GF-D8 (cell line): ENCODE measurements at regions not wholly inside any gene's neighbourhood (a gene's known extent, or its start where the extent isn't known, plus 50 kb on each side); places are given as distances from the start of the nearest gene placed in this dataset.
"Not testable (repeated sequence)": the region's sequence is repeated elsewhere in the genome, so short reads cannot be mapped to it uniquely, and the experiment has no call there.

Experiments
- DNase-seq: peaks from one replicate; lab custom pipeline; 2025; lab: John Stamatoyannopoulos, UW

DNA sequence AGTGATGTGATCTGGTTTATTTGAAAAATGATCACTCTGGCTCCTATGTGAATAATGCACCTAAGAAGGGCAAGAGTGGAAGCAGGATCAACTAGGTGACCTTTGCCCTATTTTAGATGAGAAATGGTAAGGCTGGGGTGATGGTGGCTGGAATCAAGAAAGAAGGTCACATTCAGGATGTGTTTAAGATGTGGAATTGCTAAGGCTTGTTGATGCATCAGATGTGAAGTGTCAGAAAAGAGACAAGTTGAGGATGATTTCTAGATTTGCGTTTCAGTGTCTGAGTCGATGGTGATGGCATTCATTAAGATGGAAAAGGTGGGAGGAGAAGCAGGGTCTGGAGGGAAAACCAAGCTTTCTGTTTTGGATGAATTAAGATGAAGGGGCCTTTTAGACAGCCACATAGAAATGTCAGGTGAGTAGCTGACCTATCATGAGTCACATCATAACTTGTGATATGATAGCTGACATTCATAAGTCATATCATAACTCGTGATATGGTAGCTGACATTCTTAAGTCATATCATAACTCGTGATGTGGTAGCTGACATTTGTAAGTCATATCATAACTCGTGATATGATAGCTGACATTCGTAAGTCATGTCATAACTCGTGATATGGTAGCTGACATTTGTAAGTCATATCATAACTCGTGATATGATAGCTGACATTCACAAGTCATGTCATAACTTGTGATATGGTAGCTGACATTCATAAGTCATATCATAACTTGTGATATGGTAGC, 101.2 kb upstream of the SEC11C start:
- DNase-seq: no peak

DNA sequence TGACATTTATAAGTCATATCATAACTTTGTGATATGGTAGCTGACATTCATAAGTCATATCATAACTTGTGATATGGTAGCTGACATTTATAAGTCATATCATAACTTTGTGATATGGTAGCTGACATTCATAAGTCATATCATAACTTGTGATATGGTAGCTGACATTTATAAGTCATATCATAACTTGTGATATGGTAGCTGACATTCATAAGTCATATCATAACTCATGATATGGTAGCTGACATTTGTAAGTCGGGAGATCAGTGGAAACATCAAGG, 100.7 kb upstream of the SEC11C start:
- DNase-seq: not testable (repeated sequence)

DNA sequence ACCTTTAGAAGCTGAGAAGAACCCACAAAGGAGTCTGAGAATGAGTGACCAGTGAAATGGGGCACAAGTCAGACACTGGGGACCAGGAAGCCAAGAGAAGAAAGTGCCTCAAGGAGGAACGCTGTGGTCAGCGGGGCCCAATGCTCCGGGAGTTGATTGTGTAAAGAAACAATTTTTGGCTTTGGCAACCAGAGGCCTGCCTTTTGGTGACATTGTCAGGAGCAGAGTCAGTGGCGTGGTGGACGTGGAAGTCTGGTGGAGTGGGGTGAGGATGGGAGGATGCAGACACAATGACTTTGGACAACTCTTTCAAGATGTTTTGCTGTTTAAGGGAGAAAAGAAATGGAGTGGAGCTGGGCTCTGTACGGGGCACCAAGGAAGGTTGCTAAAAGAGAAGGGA, 100.2 kb upstream of the SEC11C start:
- DNase-seq: no peak

DNA sequence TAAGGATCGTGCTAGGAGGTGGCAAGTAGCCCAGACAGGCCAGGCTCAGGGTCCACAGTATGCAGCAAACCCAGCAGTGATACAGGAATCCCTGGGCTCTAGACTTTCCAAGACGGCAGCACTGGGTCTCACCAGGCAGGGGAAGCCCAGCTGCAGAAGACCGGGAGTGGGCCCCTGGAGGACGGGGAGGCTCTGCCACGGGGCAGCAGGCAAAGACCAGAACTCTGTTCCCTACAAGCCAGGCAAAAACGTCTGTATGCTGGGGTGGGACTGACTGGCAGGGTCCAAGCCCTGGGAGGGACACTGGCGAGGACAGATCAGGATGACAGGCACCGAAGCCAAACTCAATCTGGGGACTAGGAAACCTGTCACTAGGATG, 98.9 kb upstream of the SEC11C start:
- no peak for DNase-seq

DNA sequence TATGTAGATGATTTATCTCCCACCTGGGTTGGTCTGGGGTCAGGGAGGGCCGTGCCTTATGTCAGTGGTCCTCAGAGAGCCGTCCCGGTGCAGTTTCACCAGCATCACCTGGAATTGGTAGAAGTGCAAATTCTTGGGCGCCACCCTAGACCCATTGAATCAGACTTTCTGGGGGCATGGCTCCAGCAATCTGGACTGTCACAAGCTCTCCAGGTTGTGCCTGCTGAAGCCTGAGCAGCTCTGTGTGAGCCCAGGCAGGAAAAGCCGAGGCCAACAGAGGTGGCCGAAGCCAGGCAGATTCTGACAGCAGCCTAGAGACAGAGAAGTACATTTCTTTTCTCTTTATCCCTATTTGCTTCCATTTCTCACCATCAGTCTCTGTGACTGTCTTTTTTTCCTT, 98.4 kb upstream of the SEC11C start:
- DNase-seq: no peak

DNA sequence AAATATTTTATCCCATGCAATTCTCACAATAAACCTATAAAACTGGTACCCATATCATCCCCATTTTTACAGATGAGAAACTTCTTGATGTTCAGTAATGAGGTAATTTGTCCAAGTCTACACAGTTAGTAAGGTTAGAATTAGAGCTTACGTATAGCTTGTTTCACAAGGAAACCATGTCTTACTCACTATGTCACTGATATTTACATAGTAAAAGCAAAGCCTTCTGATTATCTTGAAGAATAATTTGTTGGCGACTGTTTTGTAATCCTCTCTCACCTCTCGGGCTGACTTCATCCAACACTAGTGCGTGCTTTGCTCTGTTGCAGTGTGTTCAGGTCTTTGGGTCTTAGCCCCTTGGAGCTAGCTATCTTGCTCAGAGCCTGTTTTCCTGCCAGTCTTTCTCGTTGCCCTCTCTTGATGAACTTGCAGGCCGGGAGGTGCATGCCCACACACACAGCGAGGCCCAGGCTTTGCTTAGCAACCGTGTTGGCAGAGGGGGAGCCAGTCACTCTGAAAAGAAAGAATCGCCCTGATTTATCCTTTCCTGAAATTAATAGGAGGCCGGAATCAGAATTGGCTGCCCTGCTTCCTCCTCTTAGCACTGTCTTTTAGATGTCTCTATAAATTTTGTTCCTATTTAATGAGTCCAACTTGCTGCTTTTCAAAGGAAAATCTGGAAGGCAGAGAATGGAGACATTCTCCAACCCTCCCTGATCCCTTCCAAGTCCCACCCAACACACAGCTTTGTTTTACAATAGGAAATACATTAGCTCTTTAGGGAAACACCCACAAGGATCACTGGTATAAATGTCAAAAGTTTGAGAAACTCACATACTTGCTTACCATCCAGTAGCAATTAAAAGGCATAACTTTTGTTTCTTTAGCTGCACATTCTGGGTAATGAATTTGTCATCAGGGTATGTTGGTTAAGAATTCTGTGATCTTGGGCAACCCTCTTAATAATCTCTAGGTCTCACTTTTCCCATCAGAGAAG, 97.6 kb upstream of the SEC11C start:
- no peak for DNase-seq

DNA sequence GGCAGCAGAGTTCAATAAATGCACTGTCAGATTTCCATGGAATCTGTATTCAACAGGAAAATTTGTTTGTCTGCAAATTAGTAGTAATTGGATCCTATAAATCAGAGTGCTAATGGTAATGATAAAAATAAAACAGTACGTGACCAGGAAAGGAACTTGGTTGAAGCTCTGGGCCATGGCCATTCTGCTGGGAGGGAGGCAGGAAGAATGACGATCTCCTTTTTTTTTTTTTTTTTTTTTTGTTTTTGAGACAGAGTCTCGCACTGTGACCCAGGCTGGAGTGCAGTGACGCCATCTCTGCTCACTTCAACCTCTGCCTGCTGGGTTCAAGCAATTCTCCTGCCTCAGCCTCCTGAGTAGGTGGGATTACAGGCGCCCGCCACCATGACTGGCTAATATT, 94.8 kb upstream of the SEC11C start:
- no peak for DNase-seq

DNA sequence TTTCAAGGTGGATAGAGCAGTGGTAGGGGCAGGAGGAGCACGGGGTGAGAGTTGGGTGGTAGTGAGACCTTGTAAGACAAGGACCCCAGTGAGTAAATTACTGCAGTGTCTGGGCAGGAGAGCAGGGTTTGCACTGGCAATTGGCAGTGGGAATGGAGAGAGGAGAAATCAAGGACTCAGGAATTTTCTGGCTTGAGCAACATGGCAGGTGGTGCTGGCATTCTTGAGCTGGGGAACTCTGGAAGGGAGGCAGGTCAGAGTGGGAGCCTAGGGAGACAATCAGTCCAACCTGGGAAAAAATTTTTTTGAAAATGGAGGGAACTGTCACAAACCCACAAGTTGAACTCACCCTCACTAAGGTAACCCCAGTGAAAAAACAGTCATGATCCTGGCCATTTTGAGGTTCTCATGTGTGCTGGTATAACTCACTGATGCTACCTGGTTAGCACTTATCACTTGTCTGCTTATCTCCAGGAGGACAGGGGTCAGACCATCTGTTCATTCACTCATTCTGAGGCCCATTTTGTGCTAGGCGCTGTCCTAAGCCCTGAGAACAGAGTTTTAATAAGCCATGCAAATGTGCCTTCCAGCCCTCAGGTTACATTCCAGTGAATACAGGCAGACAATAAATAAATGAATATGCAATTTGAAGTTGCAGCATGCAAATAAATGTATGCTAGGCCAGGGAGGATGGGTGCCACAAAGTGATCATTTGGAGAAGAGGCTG, 92.2 kb upstream of the SEC11C start:
- no peak for DNase-seq

DNA sequence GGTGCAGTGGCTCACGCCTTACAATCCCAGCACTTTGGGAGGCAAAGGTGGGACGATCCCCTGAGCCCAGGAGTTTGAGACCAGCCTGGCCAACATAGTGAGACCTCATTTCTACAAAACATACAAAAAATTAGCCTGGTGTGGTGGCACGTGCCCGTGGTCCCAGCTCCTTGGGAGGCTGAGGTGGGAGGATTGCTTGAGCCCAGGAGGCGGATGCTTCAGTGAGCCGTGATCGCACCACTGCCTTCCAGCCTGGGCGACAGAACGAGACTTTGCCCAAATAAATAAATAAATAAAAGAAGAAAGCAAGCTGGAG, 91.7 kb upstream of the SEC11C start:
- no peak for DNase-seq

DNA sequence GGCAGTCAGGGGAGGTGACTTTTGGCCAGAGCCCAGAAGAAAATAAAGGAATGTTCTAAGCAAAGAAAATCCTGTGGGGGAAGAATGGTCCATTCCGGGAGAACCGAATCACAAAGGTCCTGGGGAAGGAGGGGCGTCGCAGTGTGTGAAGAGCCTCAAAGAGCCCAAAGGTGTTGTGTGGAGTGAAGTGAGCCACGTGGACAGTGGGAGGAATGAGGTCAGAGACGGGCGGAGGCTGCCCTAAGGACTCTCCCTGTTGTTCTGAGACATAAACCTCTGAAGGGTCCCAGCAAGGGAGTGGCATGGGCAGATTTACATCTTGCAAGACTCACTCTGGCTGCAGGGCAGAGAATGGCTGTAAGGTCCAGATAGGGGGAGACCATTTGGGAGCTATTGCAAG, 91.3 kb upstream of the SEC11C start:
- no peak for DNase-seq

DNA sequence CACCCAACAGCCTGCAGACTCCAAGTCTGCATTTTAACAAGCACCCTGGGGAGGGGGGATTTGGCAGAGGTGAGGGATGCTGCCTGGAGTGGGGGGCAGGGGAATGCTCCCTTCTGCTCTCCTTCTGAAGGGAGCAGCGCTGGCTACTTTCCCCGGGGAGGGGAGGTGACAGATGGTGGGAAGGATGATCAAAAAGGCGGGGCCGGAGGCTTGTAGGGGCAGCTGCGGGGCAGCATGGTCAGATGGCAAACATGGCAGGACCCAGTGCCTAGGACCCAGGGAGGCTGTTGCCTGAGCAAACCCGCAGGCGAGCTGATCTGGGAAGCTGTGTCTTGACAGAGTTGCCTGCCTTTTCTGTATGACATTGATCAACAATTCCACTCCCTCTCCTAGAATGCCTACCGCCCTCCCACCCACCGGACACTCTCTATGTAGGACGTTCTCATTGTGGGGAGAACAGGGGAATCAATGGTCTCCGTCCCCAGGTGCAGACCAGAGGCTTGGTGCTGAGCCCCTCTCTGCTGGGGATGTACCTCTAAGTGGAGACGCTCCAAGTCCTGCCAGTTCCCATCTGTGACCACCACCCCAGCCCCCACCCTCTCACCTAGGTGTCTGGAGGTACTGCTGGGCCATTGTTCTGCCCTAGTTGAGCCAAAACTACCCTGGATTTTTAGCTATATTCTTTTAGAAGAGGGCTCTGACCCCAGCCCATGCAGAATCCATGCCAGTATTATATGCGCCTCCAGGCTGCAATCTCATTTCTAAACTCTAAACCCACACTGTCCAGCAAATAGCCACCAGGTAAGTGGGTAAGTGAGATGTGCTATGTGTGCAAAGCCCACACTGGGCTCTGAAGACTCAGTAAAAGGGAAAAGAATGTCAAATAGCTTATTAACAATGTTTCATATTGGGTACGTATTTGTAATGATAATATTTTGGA, 89.7 kb upstream of the SEC11C start:
- DNase-seq: no peak

DNA sequence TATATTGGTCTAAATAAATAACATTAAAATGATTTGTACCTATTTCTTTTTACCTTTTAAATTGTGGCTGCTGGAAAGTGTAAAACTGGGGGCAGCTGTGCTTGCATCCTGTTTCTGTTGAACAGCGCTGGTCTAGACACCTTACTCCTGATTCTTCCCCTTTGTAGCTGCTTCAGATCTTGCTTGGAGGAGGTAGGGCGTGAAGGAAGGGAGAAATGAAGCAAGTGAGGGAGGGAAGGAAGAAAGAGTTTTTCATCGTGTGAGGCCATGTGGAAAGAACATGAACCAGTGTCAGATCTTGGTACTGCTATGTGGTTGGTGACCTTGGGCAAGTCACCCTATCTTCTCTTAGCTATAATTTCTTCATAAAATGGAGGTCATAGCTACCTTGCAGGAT, 89.0 kb upstream of the SEC11C start:
- DNase-seq: no peak

DNA sequence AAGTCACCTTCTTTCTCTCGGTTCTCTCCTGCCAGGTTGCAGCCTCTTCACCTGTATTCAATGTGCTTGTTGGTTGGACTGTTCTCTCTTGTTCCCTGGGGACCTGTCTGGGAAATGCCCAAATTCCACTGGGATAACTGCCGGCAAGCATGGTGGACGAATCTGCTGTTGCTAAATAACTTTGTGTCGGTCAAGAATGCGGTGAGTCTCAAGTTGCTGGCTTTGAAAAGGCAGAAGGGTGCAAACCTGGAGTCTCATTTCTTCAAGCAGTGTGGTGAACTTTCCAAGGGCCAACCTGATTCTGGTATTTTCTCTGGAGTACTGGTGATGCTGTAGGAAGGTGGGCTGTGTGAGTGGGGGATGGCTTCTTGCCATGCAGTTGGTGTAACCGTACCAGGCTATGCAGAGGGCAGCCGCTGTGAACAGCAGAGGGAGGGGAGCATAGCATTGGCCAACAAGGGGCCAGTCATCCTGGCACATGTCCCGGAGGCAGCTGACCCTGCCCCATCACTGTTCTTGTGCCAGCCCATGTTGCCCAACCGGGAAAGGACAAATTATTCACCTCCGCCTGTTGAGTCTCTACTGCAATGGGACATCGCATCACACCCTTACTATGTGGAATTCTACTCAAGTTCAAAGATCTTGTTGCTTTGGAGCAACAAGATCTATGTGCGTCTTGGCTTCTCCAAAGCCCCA, 88.1 kb upstream of the SEC11C start:
- DNase-seq: no peak

DNA sequence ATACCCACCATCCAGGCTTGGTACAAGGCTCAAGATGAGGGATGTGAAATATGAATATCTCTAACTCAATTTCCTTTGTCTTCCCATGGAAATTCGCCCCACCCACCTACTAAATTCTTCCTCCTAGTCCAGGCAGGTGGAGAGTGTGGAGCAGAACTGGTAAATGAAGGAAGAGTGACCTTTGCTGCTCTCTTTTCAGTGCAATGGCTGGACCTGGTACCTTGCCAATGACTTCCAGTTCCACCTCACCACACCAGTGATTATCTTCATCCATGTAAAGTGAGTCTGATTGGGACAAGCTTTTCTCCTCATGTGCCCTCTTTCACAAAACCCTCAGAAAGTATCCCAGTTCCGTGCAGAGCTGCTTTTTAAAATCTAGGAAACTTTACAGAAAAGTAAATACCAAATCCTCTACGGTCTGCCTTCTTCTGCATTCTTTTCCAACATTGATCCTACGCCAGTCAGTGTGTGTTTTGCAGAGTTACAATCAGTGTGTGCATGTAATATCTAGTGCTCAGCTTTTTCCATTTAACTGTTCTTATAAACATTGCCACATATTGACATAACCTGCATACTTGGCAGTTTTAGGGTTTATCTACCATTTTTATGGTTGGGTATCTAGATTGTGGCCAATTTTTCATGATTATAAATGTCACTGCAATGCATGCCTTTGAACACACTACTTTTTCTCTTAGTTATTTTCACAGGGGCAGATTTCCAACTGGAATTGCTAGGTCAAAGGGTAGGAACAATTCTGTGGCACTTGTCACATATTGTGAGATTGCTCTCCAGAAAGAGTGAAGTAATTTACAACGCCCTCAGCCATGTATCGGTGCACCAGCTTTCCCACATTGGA, 86.5 kb upstream of the SEC11C start:
- DNase-seq: no peak

DNA sequence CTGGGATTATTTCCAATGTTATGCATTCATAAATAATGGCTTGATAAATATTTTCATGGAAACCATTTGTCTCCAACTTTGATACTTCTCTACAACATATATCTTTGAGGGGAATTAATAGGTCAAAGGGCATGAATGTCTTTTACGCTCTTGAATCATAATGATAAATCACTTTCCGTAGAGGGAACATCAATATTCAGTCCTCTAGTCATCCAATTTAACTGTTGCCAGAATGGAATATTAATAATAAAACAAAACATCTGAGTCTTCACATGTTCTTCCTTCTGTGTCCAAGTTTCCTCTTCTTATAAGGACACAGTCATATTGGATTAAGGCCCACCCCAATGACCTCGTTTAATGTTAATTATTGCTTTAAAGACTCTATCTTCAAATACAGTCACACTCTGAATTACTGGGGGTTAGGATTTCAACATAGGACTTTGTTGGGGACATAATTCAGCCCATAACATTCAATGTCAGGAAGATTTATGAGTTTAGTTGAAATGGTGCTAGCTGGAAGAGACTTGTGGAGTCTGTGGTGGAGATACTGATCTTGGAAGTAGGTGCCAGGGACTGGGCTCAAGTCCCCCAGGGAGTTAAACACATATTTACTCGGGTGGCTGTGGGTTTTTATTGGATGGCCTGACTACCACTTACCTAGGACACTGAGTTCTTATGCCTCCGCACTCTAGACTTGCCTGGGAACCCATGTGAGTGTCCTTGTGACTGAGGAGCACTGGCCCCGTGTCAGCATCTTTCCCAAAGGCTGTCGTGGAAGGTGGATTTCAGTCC, 85.0 kb upstream of the SEC11C start:
- DNase-seq: no peak

DNA sequence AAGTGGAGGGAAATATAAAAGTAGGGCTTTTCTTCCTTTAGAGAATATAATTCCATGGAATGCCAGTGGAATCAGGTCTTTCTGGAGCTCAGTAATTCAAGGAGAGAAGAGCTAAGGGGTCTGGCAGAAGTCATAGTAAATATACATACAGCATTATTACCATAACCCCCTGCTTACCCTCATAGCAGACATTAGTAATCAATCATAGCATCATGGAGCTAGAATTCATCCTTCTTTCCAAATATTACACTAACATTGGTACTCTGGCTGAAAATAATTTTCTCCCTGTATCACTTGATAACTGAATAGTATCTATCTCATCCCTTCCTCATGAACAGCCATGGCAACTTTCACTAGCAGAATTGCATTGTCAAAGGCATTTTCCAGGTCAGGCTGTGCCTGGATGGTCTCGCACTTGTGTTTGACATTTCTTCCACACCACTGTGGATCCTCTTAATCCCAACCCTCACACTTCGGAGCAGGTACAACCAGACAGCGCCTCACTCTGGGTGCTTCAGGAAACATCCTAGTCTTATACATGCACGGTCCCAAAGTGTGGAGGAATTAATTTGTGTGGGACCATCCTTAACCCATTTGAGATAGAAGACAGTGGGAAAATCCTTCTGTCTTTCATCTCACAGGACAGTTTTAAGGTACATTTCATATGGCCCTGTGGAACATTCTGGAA, 84.2 kb upstream of the SEC11C start:
- no peak for DNase-seq

DNA sequence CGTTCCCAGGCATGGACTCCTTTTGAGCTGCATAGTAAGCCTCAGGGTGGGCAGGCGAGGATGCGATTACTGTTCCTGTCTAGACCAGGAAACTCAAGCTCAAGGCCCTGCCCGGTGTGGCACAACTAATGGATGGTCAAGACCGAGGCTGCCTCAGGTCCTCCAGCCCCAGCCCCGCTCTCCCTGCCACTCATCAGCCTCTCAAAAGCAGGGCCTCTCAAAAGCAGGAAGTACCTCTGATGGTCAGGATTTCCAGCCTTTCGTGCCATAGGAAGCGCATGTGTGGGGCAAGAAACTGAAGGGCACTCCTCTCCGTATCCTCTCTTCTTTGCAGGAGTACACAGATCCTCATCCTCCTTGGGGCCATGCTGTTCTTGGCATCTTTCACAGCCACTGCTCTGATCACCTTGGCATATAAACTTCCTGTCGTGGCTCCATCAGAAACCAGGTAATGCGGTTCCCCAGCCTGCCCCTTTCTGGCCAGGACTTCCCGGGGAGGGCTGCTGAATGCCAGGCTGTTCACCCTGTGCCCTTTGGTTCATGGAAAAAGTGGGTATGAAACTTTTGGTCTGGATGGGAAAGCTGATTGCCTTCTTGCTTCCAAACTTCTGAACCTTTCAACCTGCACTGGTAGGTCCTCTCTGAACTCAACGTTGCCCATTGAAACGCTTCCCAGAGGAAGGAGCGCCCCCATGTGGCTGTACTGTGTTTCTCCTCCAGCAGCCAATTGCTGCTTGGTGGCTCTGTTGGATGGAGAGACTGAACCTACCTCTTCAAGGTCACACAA, 82.8 kb upstream of the SEC11C start:
- DNase-seq: peak; percentile 10

DNA sequence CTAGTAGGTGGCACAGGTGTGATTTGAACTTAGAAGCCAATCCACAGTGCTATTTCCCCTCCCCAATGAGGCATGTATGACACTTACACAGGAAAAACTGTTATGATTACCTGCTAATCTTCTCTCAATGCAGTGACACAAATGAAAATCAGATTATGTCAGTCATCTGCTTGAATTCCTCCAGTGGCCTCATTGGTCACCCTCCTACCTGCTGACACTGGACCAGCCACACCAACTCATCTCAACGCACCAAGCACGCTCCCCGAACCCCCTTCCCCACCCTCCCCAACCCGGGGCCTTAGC, 82.2 kb upstream of the SEC11C start:
- DNase-seq: no peak
